Lower lobe of right lung (tissue), 2 donors: ENCODE measurements at regions not wholly inside any gene's neighbourhood (a gene's known extent, or its start where the extent isn't known, plus 50 kb on each side); places are given as distances from the start of the nearest gene placed in this dataset.

Experiments
- ATAC-seq, 2 donors: fragments of 200-7000 bp; cut with Tn5 transposase; one replicate each; pipeline ENCODE4 v1.9.1; 2020 to 2022; ENCODE audit warnings: mild to moderate bottlenecking in 2 of 2, moderate library complexity in 2 of 2
- DNase-seq: peaks from one replicate; pipeline ENCODE4 v3.0.0-alpha.2; 2020
- H3K27ac ChIP-seq: fragments of 200-600 bp; one replicate; pipeline ENCODE4 v1.8.0; 2022
- H3K27me3 ChIP-seq: fragments of 200-600 bp; one replicate; pipeline ENCODE4 v1.8.0; 2022; ENCODE audit warnings: low read depth
- H3K36me3 ChIP-seq: fragments of 200-600 bp; one replicate; pipeline ENCODE4 v1.8.0; 2022; ENCODE audit warnings: mild to moderate bottlenecking
- H3K4me1 ChIP-seq: fragments of 200-600 bp; one replicate; pipeline ENCODE4 v1.8.0; 2022
- H3K4me3 ChIP-seq: fragments of 200-600 bp; one replicate; pipeline ENCODE4 v1.8.0; 2022; ENCODE audit warnings: mild to moderate bottlenecking
- H3K9me3 ChIP-seq: fragments of 200-600 bp; one replicate; pipeline ENCODE4 v1.8.0; 2022
- CTCF ChIP-seq: fragments of 200-600 bp; IDR thresholded peaks from one replicate; pipeline ENCODE4 v1.8.0; 2022; ENCODE audit warnings: antibody characterized with exemption, mild to moderate bottlenecking
- intact Hi-C: fragments of 100-400 bp; cut with DNase I; formaldehyde crosslinking; loops from one replicate; pipeline ENCODE4 v1.11.0; 2022
- donor health status: DM: no; HTN: yes; CAD: no; lungs with severe emphysema.

GRCh38 chr3:33993631-33994030, 195.2 kb downstream of the PDCD6IP start:
- no peak for ATAC-seq
- Histone ChIP-seq H3K9me3 (no peaks in the 10 kb centered on the region), H3K4me1 (no peaks in the 10 kb centered on the region), H3K36me3 (no peaks in the 10 kb centered on the region), H3K4me3 (no peak overlapping the region), H3K27me3 (no peaks in the 10 kb centered on the region), H3K27ac (no peak overlapping the region)
- no peak for TF ChIP-seq CTCF
- intact Hi-C loops, result no loop called here
- DNase-seq, result no peak

GRCh38 chr3:33994568-33994967, 196.1 kb downstream of the PDCD6IP start:
- no peak overlapping the region for H3K27ac ChIP-seq
- no peak overlapping the region for H3K4me3 ChIP-seq
- intact Hi-C loops, result no loop called here
- no peaks in the 10 kb centered on the region for H3K9me3 ChIP-seq
- no peaks in the 10 kb centered on the region for H3K27me3 ChIP-seq
- no peaks in the 10 kb centered on the region for H3K36me3 ChIP-seq
- DNase-seq (no peak), ATAC-seq (no peak)
- TF ChIP-seq CTCF, result no peak
- no peaks in the 10 kb centered on the region for H3K4me1 ChIP-seq

- no peaks in the 10 kb centered on the region for H3K36me3 ChIP-seq
- no peak overlapping the region for H3K4me3 ChIP-seq
- H3K27ac ChIP-seq, result no peak overlapping the region
- ATAC-seq, result no peak
- no peaks in the 10 kb centered on the region for H3K27me3 ChIP-seq
- H3K9me3 ChIP-seq, result no peaks in the 10 kb centered on the region
- intact Hi-C loops, result no loop called here
- no peak for TF ChIP-seq CTCF
- H3K4me1 ChIP-seq, result no peaks in the 10 kb centered on the region
- no peak for DNase-seq
Measured at GRCh38 chr3:34000301-34000700, 201.9 kb downstream of the PDCD6IP start.

- TF ChIP-seq CTCF, result no peak
- no peak for ATAC-seq
- Histone ChIP-seq H3K36me3 (no peaks in the 10 kb centered on the region), H3K4me3 (no peak overlapping the region), H3K27ac (no peak overlapping the region), H3K27me3 (no peaks in the 10 kb centered on the region), H3K9me3 (no peaks in the 10 kb centered on the region), H3K4me1 (no peaks in the 10 kb centered on the region)
- intact Hi-C loops, result no loop called here
- no peak for DNase-seq
Measured at GRCh38 chr3:34001022-34001421, 202.6 kb downstream of the PDCD6IP start.

GRCh38 chr3:34001990-34002389, 203.6 kb downstream of the PDCD6IP start:
- intact Hi-C loops, result no loop called here
- no peak for ATAC-seq
- H3K27me3 ChIP-seq, result no peaks in the 10 kb centered on the region
- no peak for DNase-seq
- no peaks in the 10 kb centered on the region for H3K4me1 ChIP-seq
- no peaks in the 10 kb centered on the region for H3K9me3 ChIP-seq
- TF ChIP-seq CTCF, result no peak
- H3K4me3 ChIP-seq, result no peak overlapping the region
- H3K27ac ChIP-seq, result no peak overlapping the region
- H3K36me3 ChIP-seq, result no peaks in the 10 kb centered on the region

GRCh38 chr3:34002569-34003100, 204.2 kb downstream of the PDCD6IP start:
- Histone ChIP-seq H3K27ac (no peak overlapping the region), H3K27me3 (no peaks in the 10 kb centered on the region), H3K4me1 (no peaks in the 10 kb centered on the region), H3K36me3 (no peaks in the 10 kb centered on the region), H3K9me3 (no peaks in the 10 kb centered on the region), H3K4me3 (no peak overlapping the region)
- intact Hi-C loops, result no loop called here
- DNase-seq (no peak), ATAC-seq (no peak)
- TF ChIP-seq CTCF, result no peak
